Adrenal gland (tissue), 9 donors: ENCODE measurements at regions not wholly inside any gene's neighbourhood (a gene's known extent, or its start where the extent isn't known, plus 50 kb on each side); places are given as distances from the start of the nearest gene placed in this dataset.
"Not testable (repeated sequence)": the region's sequence is repeated elsewhere in the genome, so short reads cannot be mapped to it uniquely, and the experiment has no call there.

Experiments
- DNase-seq, 7 donors: peaks; one replicate each; pipeline ENCODE4 v3.0.0-alpha.2; 2019 to 2020
- H3K27ac ChIP-seq, 5 donors: fragments of 200-600 bp; sonication (generic) in 4 of 5; 1 replicate in 3 of 5; 2 replicates in 2 of 5; pipeline versions ENCODE4 v1.5.1 to v1.8.0; 2016 to 2020; ENCODE audit warnings: mild to moderate bottlenecking in 1 of 5
- H3K27me3 ChIP-seq: fragments of 200-600 bp; 2 replicates; pipeline ENCODE4 v1.8.0; 2021
- H3K36me3 ChIP-seq, 2 donors: fragments of 200-600 bp; replicated peaks in 1 of 2; 1 replicate in 1 of 2; 2 replicates in 1 of 2; pipeline versions ENCODE4 v1.5.1 to v1.8.0; 2018 to 2022
- H3K4me1 ChIP-seq, 2 donors: fragments of 200-600 bp; replicated peaks in 1 of 2; 1 replicate in 1 of 2; 2 replicates in 1 of 2; pipeline versions ENCODE4 v1.5.1 to v1.8.0; 2018 to 2021
- H3K4me3 ChIP-seq, 4 donors: fragments of 200-600 bp; sonication (generic) in 3 of 4; one replicate each; pipeline ENCODE4 v1.5.1; 2016 to 2018
- H3K9me3 ChIP-seq, 3 donors: fragments of 200-600 bp; sonication (generic) in 1 of 3; replicated peaks in 1 of 3; 1 replicate in 2 of 3; 2 replicates in 1 of 3; pipeline versions ENCODE4 v1.5.1 to v1.8.0; 2016 to 2021
- POLR2A ChIP-seq, 2 donors: fragments of 450-650 bp; IDR thresholded peaks; one replicate each; pipeline ENCODE4 v1.6.1; 2017; ENCODE audit warnings: antibody characterized with exemption in 2 of 2, mild to moderate bottlenecking in 2 of 2, moderate library complexity in 1 of 2
- WGBS, 4 donors: extraction: QIAGEN DNeasy Blood & Tissue Kit in 2 of 4; methylation state at CpG; one replicate each; pipeline versions ENCODE4 v1.1.5 to v1.1.7; 2013 to 2017; 5-methylcytosine and 5-hydroxymethylcytosine counted together
- intact Hi-C, 2 donors: fragments of 100-400 bp; cut with DNase I; formaldehyde crosslinking; loops; one replicate each; pipeline versions ENCODE4 v1.14.1 to v1.15.0; 2022 to 2023
- TF ChIP-seq, protein P1 (sequence below), 6 experiments: fragments of 450-650 bp in 4 of 6; fragments of 200-600 bp in 2 of 6; sonication (generic) in 1 of 6; IDR thresholded peaks; 1 replicate in 5 of 6; 2 replicates in 1 of 6; pipeline versions ENCODE4 v1.5.1 to v1.8.0; 2016 to 2021; ENCODE audit warnings: antibody characterized with exemption in 6 of 6, mild to moderate bottlenecking in 2 of 6, moderate library complexity in 1 of 6
- donor health status: healthy with polysubstance abuse.
- donor health status: Bipolar disorder and iron deficiency.
- donor health status: DM: yes; HTN: yes; CAD: no.
- donor health status: DM: no; HTN: no; CAD: no.
- donor health status: DM: no; HTN: no; CAD: no.

DNA sequence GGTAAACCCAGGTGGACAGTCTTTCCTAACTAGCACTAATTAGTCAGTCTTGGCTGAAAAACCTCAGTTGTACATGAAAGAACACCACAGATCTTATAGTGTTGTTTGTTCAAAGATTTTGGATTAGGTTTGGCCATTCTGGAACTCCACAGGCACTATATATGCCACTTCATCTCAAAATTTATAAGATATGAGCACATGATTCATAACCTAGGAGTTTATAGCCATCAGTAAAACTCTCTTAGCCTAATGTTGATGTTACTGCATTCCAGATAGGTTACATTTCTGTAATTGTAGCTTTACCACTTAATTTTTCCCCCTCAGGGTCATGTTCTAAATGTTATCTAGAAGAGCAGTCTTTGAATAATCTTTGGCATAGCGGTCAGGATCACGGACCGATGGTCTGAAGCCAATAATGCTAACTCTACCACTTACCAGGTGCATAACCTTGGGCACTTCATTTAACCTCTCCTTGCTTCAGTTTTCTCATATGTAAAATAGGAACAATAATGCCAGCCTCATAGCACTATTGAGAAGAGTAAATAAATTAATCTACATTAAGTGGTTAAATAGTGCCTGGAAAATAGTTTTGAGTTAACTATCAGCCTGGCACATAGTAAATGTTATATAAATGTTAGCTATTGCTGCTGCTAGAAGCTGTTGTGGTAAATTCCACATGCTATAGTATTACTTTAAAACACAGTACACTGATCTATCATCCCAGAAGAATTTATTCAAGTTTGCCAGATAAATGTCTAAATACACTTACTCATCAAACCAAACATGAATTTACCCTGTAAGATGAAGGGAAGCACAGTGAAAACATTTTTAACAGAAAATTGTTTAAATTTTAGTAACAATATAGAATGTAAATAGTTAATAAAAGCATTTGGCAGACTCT lies 743.9 kb downstream of the NR2F1-AS1 start:
- H3K4me1 ChIP-seq, result no peaks in the 10 kb centered on the region
- DNase-seq, result no peak
- intact Hi-C loops, result no loop called here

DNA sequence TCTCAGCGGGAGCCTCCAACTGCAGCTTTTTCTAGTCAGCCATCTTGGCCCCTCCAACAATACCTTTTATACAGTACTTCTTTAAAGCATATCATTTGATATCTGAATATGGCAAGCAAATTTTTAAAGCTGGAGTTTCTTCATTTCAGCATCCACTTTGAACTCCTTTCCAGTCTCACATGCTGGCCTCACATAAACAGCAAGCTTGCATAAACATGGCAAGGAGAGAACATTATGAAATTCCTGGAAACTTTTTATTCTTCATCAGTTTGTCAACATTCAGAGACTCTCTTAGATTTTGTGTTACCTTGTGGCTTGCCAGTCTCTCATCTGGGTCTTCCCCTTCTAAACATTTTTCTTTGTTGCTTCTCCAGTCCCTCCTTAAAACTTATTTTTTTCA lies 745.3 kb downstream of the NR2F1-AS1 start:
- Histone ChIP-seq H3K4me3 (no peak overlapping the region), H3K27me3 (no peaks in the 10 kb centered on the region), H3K9me3 (no peaks in the 10 kb centered on the region), H3K27ac (no peak overlapping the region), H3K4me1 (no peaks in the 10 kb centered on the region), H3K36me3 (no peaks in the 10 kb centered on the region)
- TF ChIP-seq, protein P1, sequence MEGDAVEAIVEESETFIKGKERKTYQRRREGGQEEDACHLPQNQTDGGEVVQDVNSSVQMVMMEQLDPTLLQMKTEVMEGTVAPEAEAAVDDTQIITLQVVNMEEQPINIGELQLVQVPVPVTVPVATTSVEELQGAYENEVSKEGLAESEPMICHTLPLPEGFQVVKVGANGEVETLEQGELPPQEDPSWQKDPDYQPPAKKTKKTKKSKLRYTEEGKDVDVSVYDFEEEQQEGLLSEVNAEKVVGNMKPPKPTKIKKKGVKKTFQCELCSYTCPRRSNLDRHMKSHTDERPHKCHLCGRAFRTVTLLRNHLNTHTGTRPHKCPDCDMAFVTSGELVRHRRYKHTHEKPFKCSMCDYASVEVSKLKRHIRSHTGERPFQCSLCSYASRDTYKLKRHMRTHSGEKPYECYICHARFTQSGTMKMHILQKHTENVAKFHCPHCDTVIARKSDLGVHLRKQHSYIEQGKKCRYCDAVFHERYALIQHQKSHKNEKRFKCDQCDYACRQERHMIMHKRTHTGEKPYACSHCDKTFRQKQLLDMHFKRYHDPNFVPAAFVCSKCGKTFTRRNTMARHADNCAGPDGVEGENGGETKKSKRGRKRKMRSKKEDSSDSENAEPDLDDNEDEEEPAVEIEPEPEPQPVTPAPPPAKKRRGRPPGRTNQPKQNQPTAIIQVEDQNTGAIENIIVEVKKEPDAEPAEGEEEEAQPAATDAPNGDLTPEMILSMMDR (IDR thresholded peaks at IDR 0.05), result no peak
- no peak for TF ChIP-seq POLR2A (IDR thresholded peaks at IDR 0.05)
- intact Hi-C loops, result no loop called here
- 0 to 48% (median 2%) methylated on average over 1 of the region's 1 CpG for WGBS, 4 donors
- no peak for DNase-seq

More for the DNA sequence above, 743.9 kb downstream of the NR2F1-AS1 start:
- Histone ChIP-seq H3K9me3 (no peaks in the 10 kb centered on the region), H3K36me3 (no peaks in the 10 kb centered on the region), H3K27me3 (no peaks in the 10 kb centered on the region), H3K4me3 (no peak overlapping the region), H3K27ac (no peak overlapping the region)
- TF ChIP-seq, protein P1 (IDR thresholded peaks at IDR 0.05), result no peak
- no peak for TF ChIP-seq POLR2A (IDR thresholded peaks at IDR 0.05)
- 68 to 79% (median 76%) methylated on average over 3 of the region's 3 CpGs for WGBS, 4 donors

DNA sequence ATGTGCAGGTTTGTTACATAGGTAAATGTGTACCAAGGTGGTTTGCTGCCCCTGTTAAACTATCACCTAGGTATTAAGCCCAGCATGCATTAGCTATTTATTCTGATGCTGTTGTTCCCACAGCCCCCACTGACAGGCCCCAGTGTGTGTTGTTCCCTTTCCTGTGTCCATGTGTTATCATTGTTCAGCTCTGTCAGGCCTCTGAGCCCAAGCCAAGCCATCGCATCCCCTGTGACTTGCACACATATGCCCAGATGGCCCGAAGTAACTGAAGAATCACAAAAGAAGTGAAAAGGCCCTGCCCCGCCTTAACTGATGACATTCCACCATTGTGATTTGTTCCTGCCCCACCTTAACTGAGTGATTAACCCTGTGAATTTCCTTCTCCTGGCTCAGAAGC lies 757.5 kb downstream of the NR2F1-AS1 start:
- H3K27ac ChIP-seq, H3K4me1 ChIP-seq, H3K36me3 ChIP-seq, H3K9me3 ChIP-seq, DNase-seq, intact Hi-C loops, H3K4me3 ChIP-seq, H3K27me3 ChIP-seq: not testable (repeated sequence)
- 86 to 92% (median 89%) methylated on average over 3 of the region's 3 CpGs for WGBS, 4 donors

DNA sequence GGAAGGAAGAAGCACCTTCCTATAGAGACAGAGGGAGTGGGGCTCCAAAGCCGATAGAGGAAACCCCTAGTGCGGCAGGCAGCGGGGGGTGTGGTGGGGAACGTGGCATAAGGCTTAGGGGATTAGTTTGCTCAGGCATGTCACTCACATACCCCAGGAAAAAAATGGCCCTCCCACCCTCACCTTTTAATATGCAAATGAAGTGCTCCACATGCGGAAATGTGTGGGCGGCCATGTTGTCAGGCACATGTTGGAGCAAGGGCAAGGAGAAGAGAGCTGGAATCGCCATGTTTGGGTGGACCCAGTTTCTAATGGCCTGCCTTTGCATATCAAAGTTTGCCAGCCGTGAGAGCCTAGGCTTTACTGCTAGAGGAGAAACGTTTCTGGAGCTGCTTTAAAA lies 758.8 kb downstream of the NR2F1-AS1 start:
- Histone ChIP-seq H3K27ac (no peak overlapping the region), H3K27me3 (no peaks in the 10 kb centered on the region), H3K9me3 (no peaks in the 10 kb centered on the region), H3K36me3 (no peaks in the 10 kb centered on the region), H3K4me3 (no peak overlapping the region), H3K4me1 (no peaks in the 10 kb centered on the region)
- intact Hi-C loops, result no loop called here
- TF ChIP-seq, protein P1 (IDR thresholded peaks at IDR 0.05), result no peak
- no peak for TF ChIP-seq POLR2A (IDR thresholded peaks at IDR 0.05)
- DNase-seq, result no peak
- 75 to 84% (median 80%) methylated on average over 9 of the region's 9 CpGs for WGBS, 4 donors
